VCaP (cell line): ENCODE measurements at regions not wholly inside any gene's neighbourhood (a gene's known extent, or its start where the extent isn't known, plus 50 kb on each side); places are given as distances from the start of the nearest gene placed in this dataset.

ENCODE experiments used
- H3K27ac ChIP-seq: fragments of 450-650 bp; 2 replicates; pipeline ENCODE4 v1.5.1; 2017
- TF ChIP-seq, protein P1 (sequence below): fragments of 450-650 bp; conservative IDR thresholded peaks from 2 replicates; pipeline ENCODE4 v1.5.1; 2017; ENCODE audit warnings: mild to moderate bottlenecking, moderate library complexity

- TF ChIP-seq, protein P1, sequence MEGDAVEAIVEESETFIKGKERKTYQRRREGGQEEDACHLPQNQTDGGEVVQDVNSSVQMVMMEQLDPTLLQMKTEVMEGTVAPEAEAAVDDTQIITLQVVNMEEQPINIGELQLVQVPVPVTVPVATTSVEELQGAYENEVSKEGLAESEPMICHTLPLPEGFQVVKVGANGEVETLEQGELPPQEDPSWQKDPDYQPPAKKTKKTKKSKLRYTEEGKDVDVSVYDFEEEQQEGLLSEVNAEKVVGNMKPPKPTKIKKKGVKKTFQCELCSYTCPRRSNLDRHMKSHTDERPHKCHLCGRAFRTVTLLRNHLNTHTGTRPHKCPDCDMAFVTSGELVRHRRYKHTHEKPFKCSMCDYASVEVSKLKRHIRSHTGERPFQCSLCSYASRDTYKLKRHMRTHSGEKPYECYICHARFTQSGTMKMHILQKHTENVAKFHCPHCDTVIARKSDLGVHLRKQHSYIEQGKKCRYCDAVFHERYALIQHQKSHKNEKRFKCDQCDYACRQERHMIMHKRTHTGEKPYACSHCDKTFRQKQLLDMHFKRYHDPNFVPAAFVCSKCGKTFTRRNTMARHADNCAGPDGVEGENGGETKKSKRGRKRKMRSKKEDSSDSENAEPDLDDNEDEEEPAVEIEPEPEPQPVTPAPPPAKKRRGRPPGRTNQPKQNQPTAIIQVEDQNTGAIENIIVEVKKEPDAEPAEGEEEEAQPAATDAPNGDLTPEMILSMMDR = no peak
These were observed 199.5 kb upstream of the DMRT1 start for GRCh38 chr9:642014-642413.

DNA sequence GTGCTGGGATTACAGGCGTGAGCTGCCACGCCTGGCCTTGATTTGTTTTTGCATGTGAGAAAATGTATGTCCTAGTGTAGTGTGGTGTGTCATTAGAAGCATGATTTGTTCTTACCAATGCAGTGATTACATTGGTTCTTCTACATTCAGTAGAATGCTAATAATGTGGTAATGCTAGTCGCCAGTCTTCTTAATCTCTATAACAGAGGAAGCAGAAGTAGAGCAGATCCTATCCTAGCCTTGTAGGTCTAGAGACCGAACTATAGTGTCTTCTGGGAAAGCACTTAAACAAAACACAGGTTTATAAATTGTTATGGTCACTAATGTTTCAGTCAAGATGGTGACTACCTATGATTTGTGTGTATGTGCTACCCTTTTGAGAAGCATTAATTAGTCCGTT lies 197.5 kb upstream of the DMRT1 start:
- no peak overlapping the region for H3K27ac ChIP-seq
- TF ChIP-seq, protein P1 = no peak

More at GRCh38 chr9:642014-642413, 199.5 kb upstream of the DMRT1 start:
- H3K27ac ChIP-seq = no peak overlapping the region

DNA sequence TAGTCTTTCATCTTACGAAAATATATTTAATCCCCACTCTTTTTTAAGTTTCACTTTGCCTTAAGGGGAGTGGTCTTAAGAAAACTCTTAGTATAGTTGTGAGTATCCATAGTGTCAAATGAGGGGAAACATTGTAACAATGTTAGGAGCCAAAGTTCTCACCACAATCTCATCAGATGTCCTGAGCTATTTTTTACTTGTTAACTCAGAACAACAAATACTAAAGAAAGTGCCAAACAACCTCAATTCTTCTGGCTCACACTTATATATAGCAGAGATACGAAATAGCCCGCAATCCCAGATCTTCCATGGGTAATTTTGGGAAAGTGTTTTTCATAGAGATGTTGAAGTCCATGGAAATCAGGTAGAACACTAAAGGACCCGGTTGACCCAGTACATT lies 194.0 kb upstream of the DMRT1 start:
- TF ChIP-seq, protein P1 = no peak
- no peak overlapping the region for H3K27ac ChIP-seq

GRCh38 chr9:649128-650074 lies 192.1 kb upstream of the DMRT1 start:
- H3K27ac ChIP-seq = no peak overlapping the region
- TF ChIP-seq, protein P1 = no peak

GRCh38 chr9:650362-650761 lies 191.1 kb upstream of the DMRT1 start:
- TF ChIP-seq, protein P1 = no peak
- H3K27ac ChIP-seq = no peak overlapping the region

- H3K27ac ChIP-seq = no peak overlapping the region
- TF ChIP-seq, protein P1 = no peak
These were observed 190.1 kb upstream of the DMRT1 start for GRCh38 chr9:651371-651770.

DNA sequence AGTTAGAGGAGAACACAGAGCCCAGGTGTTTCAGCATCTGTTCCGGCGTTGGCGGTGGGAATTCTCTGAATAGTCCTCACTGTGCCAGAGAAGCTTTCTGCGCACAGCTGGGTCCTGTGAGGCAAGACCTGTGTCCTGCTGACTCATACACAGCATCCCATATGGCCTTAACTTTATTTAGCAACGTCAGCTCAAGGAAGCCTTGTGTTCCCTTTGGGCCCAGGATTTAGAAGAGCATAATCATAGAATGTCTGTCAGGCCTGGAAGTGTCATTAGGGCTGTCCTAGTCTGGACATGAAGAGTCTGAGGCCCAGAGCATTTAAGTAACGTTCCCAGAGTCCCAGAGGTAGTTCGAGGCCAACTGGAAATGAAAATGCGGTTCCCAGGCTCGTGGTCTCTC lies 188.6 kb upstream of the DMRT1 start:
- H3K27ac ChIP-seq = no peak overlapping the region
- TF ChIP-seq, protein P1 = no peak
